Mucosa of stomach (tissue), 1 donor: ENCODE measurements at regions not wholly inside any gene's neighbourhood (a gene's known extent, or its start where the extent isn't known, plus 50 kb on each side); places are given as distances from the start of the nearest gene placed in this dataset.

Source experiments
- H3K27me3 ChIP-seq: one replicate; pipeline ENCODE4 v1.7.0; 2013; ENCODE audit warnings: mild to moderate bottlenecking, low read length; ENCODE audit not compliant: control insufficient read depth, insufficient read depth
- H3K36me3 ChIP-seq: one replicate; pipeline ENCODE4 v1.7.0; 2013; ENCODE audit warnings: low read length; ENCODE audit not compliant: control insufficient read depth, insufficient read depth
- H3K4me1 ChIP-seq: one replicate; pipeline ENCODE4 v1.7.0; 2013; ENCODE audit warnings: mild to moderate bottlenecking, low read length; ENCODE audit not compliant: control insufficient read depth, insufficient read depth
- H3K4me3 ChIP-seq: one replicate; pipeline ENCODE4 v1.7.0; 2013; ENCODE audit warnings: low read length
- H3K9ac ChIP-seq: one replicate; pipeline ENCODE4 v1.7.0; 2013; ENCODE audit warnings: mild to moderate bottlenecking, low read length, moderate library complexity
- H3K9me3 ChIP-seq: one replicate; pipeline ENCODE4 v1.7.0; 2013; ENCODE audit warnings: mild to moderate bottlenecking, low read length, moderate library complexity; ENCODE audit not compliant: control insufficient read depth
- donor health status: Pancreatic carcinoma.

DNA sequence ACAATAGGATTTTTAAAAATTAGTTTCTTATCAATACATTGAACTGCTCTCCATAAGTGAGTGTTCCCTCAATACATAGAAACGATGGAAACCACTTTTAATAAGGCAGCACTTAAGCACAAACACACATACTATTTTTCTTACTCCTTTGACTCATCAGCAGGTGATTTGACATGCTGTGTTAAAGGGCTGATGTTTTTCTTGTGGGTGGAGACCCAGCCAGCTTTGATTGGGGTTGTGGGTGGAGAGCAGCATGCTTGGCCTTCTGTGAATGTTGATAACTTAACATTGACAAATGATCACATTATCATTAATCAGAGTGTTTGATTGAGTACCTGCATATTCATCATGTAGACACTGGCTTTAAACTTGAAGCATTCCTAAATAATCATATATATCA, 223.0 kb upstream of the DPH6 start:
- H3K36me3 ChIP-seq = no peaks in the 10 kb centered on the region
- no peaks in the 10 kb centered on the region for H3K9me3 ChIP-seq
- H3K9ac ChIP-seq = no peak overlapping the region
- no peak overlapping the region for H3K4me3 ChIP-seq
- H3K4me1 ChIP-seq = peaks cover 8% of the 10 kb centered on the region
- H3K27me3 ChIP-seq = no peaks in the 10 kb centered on the region

DNA sequence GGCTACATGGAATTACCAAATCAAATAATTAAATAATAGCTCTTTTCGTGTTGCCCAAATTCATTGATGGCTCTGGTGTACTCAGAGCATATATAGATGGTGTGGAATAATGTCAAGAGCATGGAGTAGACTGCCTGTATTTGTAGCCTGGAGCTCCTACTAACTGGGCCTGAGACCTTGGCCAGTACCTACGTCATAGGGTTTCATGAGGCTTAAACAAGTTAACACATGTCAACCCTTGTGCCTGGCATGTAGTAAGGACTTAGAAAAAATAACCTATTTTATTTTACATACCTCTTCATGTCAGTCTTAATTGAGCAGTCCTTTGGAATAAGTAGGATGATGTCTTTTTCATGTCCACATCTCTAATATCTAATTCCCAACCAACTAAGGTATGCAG, 223.7 kb upstream of the DPH6 start:
- no peaks in the 10 kb centered on the region for H3K36me3 ChIP-seq
- H3K9me3 ChIP-seq = no peaks in the 10 kb centered on the region
- H3K4me3 ChIP-seq = no peak overlapping the region

DNA sequence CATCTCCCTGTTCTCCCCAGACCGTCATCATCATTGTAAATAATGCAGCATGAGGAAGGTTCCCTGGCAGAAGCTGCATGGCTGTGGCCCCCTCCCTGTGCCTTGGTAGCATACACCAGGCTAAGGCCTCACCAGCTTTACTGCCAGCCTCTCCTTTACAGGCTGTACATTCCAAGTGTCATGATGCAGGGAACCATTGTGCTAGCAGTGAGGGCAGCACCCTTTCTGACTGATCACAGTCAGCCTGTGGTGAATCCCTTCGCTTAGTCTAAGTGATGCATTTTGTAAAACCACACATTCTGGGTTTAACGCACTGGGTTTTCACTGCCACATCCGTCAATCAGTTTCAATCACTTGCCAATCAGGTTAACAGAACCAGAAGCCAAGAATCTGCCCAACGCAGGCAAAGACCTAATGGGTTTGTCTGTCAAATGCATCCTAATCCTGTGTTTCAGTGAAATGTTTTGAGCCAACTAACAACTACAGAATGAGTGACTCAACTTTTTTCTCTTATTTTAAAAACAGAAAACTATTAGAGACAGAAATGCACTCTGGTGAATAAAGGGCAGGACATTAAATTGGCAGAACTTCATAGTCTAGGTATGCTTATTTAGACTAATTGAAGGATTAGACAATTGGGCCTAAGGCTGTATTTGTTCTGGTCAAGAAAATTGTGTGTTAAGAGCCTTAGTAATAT, 225.9 kb upstream of the DPH6 start:
- Histone ChIP-seq H3K4me1 (peaks cover 8% of the 10 kb centered on the region), H3K9ac (no peak overlapping the region), H3K9me3 (no peaks in the 10 kb centered on the region), H3K27me3 (no peaks in the 10 kb centered on the region), H3K36me3 (no peaks in the 10 kb centered on the region), H3K4me3 (no peak overlapping the region)

More for the DNA sequence above, 223.7 kb upstream of the DPH6 start:
- no peaks in the 10 kb centered on the region for H3K27me3 ChIP-seq
- no peak overlapping the region for H3K9ac ChIP-seq
- H3K4me1 ChIP-seq = peaks cover 8% of the 10 kb centered on the region

DNA sequence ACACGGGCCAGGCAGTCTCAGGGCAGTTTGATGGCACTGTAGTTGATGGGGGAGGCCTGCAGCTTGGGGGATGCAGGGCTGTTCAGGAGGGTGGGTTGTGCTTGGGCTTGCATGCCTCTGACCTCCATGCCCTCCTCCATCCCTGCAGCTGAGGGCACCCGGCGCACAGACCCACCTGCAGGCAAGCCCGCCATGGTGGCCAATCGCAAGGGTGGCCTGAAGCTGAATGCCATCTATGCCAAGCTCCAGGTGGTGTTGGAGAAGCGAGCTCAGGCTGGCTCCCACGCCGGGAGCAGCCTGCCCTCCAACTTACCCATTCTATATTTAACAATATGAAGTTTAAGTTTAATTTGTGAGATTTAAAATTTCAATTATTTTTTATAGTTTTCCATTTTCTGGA, 228.7 kb upstream of the DPH6 start:
- Histone ChIP-seq H3K27me3 (no peaks in the 10 kb centered on the region), H3K36me3 (no peaks in the 10 kb centered on the region), H3K9ac (no peak overlapping the region), H3K9me3 (no peaks in the 10 kb centered on the region), H3K4me3 (no peak overlapping the region), H3K4me1 (no peaks in the 10 kb centered on the region)

DNA sequence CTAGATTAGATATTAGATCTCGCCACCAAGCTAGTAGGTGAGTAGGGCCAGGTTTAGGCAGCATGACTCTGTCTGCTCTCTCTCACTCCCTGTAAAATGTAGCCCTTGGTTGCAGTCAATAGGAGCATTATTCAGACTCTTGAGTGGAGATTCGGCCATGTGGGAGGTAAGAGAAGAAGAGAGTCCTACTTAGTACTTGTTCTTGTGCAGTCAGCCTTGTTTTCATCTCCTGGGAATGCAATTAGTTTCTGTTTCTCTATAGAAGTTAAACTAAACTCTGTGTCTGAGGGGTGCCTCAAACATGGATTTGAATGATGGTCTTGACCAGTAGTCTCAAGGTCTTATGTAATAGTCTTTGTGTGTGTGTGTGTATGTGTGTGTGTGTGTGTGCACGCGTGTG, 229.5 kb upstream of the DPH6 start:
- Histone ChIP-seq H3K4me1 (no peaks in the 10 kb centered on the region), H3K36me3 (no peaks in the 10 kb centered on the region), H3K4me3 (no peak overlapping the region), H3K9me3 (no peaks in the 10 kb centered on the region), H3K9ac (no peak overlapping the region), H3K27me3 (no peaks in the 10 kb centered on the region)

DNA sequence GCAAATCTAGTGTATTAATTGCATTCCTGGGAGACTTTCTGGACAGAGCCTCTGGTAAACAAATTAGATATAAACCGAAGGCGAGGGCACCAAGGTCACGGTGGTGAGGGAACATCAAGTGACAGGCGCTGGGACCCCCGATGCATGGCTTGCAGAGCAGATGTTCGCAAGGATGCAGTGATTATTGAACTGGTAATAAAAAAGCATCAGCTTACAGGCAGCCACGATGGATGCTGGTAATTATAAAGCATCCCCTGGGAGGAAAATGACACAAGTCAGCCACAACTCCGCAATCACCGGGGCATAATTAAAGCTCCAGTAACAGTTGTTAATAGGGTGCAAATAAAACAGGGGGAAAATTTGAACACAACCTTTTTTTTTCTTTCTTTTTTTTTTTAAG, 231.1 kb upstream of the DPH6 start:
- Histone ChIP-seq H3K4me1 (no peaks in the 10 kb centered on the region), H3K4me3 (no peak overlapping the region), H3K9ac (no peak overlapping the region), H3K9me3 (no peaks in the 10 kb centered on the region), H3K27me3 (no peaks in the 10 kb centered on the region), H3K36me3 (no peaks in the 10 kb centered on the region)

DNA sequence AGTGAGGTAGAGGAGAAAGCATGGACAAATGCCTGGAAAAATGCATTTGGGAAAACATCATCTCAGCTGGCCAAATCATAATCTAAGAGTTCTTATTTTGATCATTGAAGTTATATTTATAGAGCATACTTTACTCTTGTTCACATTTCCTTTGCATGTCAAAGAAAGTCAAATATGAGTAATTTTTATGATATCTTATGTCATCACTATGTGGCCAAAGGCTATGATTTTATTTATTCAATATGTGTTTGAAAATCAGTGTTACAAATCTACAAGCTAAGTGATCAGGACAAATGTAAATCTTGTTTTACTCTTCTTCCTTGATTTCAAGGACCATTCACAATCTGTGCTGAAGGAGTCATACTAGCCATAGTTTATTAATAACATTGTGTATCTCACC, 237.2 kb upstream of the DPH6 start:
- Histone ChIP-seq H3K36me3 (no peaks in the 10 kb centered on the region), H3K4me3 (no peak overlapping the region), H3K9me3 (no peaks in the 10 kb centered on the region), H3K27me3 (no peaks in the 10 kb centered on the region), H3K4me1 (no peaks in the 10 kb centered on the region), H3K9ac (no peak overlapping the region)

DNA sequence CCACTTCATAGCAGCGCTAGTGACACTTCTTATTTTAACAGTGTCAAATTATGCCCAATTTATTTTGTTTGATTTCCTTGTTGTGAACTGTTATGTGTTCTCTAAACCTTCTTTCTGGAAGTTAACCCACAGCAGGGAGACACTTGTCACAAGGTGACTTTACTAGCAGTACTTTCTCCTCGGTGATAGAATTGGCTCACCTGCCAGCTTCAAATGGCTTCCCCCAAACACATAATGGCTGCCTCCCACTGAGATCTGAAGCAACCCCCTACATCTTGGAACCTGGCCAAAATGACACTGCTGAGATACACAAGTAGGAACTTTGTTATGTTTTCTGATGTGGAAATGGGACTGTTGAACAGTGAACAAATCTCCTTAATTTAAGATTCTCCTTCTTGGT, 238.8 kb upstream of the DPH6 start:
- Histone ChIP-seq H3K27me3 (no peaks in the 10 kb centered on the region), H3K9me3 (no peaks in the 10 kb centered on the region)

DNA sequence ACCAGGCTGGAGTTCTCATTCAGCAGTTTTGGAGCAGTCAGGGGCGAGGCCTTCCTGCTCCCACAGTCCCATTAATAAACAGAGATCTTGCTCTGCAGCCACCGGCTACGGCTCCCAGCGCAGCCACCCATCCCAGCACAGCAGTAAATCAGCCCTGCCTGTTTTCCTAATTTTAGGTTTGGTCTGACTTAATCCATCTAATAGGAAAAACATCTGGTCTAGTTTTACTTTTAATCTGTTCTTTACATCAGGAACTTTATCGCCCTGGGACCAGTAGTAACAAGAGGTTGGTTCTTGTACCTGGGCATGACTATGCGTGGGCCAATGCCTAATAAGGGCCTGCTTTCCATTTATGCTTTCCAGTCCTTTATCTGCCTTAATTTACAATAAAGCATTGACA, 264.0 kb upstream of the DPH6 start:
- Histone ChIP-seq H3K36me3 (no peaks in the 10 kb centered on the region), H3K4me3 (no peak overlapping the region), H3K27me3 (no peaks in the 10 kb centered on the region), H3K9ac (no peak overlapping the region), H3K4me1 (no peaks in the 10 kb centered on the region), H3K9me3 (no peaks in the 10 kb centered on the region)

More for the DNA sequence above, 238.8 kb upstream of the DPH6 start:
- H3K36me3 ChIP-seq = no peaks in the 10 kb centered on the region
- H3K4me3 ChIP-seq = no peak overlapping the region
- H3K4me1 ChIP-seq = no peaks in the 10 kb centered on the region
- no peak overlapping the region for H3K9ac ChIP-seq

DNA sequence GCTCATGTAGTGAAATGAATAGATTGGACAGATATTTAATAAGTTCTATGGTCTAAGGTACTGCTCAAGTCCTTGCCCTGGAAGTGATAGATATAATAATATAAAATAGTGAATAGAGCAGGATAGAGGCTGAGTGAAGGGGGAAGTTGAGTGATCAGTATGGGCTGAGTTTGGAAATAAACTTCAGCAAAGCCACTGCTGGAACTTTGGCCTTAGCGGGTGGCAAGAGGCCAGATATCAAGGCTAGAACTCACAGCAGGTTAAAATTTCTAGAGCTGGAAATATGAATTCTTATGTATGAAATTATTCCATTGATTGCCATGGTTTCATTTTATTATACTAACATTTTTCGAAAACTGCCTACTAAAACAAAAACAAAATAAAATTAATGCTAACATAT, 267.6 kb upstream of the DPH6 start:
- no peaks in the 10 kb centered on the region for H3K36me3 ChIP-seq
- no peaks in the 10 kb centered on the region for H3K4me1 ChIP-seq
- H3K4me3 ChIP-seq = no peak overlapping the region
- no peaks in the 10 kb centered on the region for H3K27me3 ChIP-seq
- H3K9ac ChIP-seq = no peak overlapping the region
- no peaks in the 10 kb centered on the region for H3K9me3 ChIP-seq

DNA sequence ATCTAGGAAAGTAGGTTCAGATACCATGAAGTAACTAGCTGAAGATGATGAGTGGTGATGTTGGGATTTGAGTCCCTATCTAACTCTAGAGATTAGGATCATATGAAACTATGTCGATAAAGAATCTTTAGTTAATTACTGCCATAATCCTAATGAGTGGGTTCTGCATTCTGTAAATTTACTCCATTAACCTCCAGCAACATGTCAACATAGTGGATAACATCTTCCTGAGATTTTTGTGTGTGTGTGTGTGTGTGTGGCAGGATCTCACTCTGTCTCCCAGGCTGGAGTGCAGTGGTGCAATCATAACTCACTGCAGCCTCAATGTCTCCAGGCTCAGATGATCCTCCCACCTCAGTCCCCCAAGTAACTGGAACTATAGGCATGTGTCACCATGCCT, 272.9 kb upstream of the DPH6 start:
- H3K9me3 ChIP-seq = no peaks in the 10 kb centered on the region
- H3K27me3 ChIP-seq = no peaks in the 10 kb centered on the region
- no peaks in the 10 kb centered on the region for H3K36me3 ChIP-seq
- no peak overlapping the region for H3K4me3 ChIP-seq
- no peaks in the 10 kb centered on the region for H3K4me1 ChIP-seq
- H3K9ac ChIP-seq = no peak overlapping the region

DNA sequence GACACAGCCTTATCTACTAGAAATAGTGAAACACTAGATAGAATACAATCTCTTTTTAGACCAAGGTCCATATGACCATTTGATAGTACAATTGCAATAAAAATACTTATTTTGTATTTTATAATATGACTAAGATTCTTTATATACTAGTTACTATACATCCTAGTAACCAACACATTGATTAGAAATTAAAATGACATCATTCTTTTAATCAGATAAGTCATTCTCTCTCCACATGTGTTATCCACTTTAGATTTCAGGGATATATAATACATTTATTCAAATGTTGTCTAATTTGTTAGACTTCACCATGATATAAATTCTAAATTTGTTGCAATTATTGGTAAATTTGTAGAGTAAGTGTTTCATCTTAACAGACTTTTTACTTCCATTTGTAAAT, 276.2 kb upstream of the DPH6 start:
- H3K27me3 ChIP-seq = no peaks in the 10 kb centered on the region
- no peaks in the 10 kb centered on the region for H3K9me3 ChIP-seq

DNA sequence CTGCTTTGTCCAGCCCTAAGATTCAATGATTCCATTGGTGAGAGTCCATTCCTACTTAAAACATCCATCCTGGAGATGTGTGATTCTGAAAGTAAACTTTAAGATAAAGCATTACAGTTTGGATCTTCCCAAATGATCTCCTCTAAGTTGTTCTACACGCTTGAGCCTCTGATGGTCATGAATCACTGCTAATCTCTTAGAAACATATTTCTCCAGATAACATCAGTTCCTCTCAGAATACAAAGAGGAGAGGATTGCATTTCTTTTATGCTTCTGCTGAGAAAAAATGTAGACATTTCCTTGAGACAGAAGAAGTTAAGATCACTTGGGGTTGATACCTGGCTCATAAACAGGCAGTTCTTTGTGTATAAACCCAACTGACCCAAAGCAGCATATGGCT, 281.2 kb upstream of the DPH6 start:
- Histone ChIP-seq H3K4me3 (no peak overlapping the region), H3K36me3 (no peaks in the 10 kb centered on the region), H3K9ac (no peak overlapping the region), H3K9me3 (no peaks in the 10 kb centered on the region), H3K4me1 (no peaks in the 10 kb centered on the region), H3K27me3 (no peaks in the 10 kb centered on the region)

More for the DNA sequence above, 276.2 kb upstream of the DPH6 start:
- Histone ChIP-seq H3K4me1 (no peaks in the 10 kb centered on the region), H3K4me3 (no peak overlapping the region), H3K36me3 (no peaks in the 10 kb centered on the region), H3K9ac (no peak overlapping the region)
